Ascending aorta (tissue), 2 donors: ENCODE measurements at regions not wholly inside any gene's neighbourhood (a gene's known extent, or its start where the extent isn't known, plus 50 kb on each side); places are given as distances from the start of the nearest gene placed in this dataset.

Source experiments
- DNase-seq, 2 donors: peaks; one replicate each; pipeline ENCODE4 v3.0.0-alpha.2; 2019; ENCODE audit warnings: low spot score in 2 of 2
- H3K27ac ChIP-seq, 2 donors: fragments of 200-600 bp; sonication (generic); one replicate each; pipeline ENCODE4 v1.5.1; 2016 to 2017; ENCODE audit warnings: mild to moderate bottlenecking in 1 of 2
- H3K27me3 ChIP-seq: fragments of 200-600 bp; sonication (generic); one replicate; pipeline ENCODE4 v1.5.1; 2017
- H3K36me3 ChIP-seq, 2 donors: fragments of 200-600 bp; sonication (generic); one replicate each; pipeline ENCODE4 v1.5.1; 2016
- H3K4me1 ChIP-seq, 2 donors: fragments of 200-600 bp; sonication (generic); one replicate each; pipeline ENCODE4 v1.5.1; 2016 to 2017; ENCODE audit warnings: mild to moderate bottlenecking in 1 of 2
- H3K4me3 ChIP-seq, 2 donors: fragments of 200-600 bp; sonication (generic); one replicate each; pipeline ENCODE4 v1.5.1; 2016 to 2017; ENCODE audit warnings: mild to moderate bottlenecking in 1 of 2
- H3K9me3 ChIP-seq, 2 donors: fragments of 200-600 bp; sonication (generic); one replicate each; pipeline ENCODE4 v1.5.1; 2016
- intact Hi-C: fragments of 100-400 bp; cut with DNase I; formaldehyde crosslinking; loops from one replicate; pipeline ENCODE4 v1.15.1; 2023
- TF ChIP-seq, protein P1 (sequence below), 3 experiments: fragments of 200-600 bp in 2 of 3; fragments of 450-650 bp in 1 of 3; sonication (generic) in 2 of 3; IDR thresholded peaks; one replicate each; pipeline ENCODE4 v1.5.1; 2016 to 2019; ENCODE audit warnings: antibody characterized with exemption in 3 of 3, mild to moderate bottlenecking in 1 of 3, moderate library complexity in 1 of 3

GRCh38 chr5:30604648-30605262, 588.7 kb upstream of the CDH6 start:
- TF ChIP-seq, protein P1, sequence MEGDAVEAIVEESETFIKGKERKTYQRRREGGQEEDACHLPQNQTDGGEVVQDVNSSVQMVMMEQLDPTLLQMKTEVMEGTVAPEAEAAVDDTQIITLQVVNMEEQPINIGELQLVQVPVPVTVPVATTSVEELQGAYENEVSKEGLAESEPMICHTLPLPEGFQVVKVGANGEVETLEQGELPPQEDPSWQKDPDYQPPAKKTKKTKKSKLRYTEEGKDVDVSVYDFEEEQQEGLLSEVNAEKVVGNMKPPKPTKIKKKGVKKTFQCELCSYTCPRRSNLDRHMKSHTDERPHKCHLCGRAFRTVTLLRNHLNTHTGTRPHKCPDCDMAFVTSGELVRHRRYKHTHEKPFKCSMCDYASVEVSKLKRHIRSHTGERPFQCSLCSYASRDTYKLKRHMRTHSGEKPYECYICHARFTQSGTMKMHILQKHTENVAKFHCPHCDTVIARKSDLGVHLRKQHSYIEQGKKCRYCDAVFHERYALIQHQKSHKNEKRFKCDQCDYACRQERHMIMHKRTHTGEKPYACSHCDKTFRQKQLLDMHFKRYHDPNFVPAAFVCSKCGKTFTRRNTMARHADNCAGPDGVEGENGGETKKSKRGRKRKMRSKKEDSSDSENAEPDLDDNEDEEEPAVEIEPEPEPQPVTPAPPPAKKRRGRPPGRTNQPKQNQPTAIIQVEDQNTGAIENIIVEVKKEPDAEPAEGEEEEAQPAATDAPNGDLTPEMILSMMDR (IDR thresholded peaks at IDR 0.05) = no peak
- H3K4me3 ChIP-seq = no peak overlapping the region
- no peak for DNase-seq
- no peaks in the 10 kb centered on the region for H3K36me3 ChIP-seq
- H3K4me1 ChIP-seq = no peaks in the 10 kb centered on the region
- intact Hi-C loops = no loop called here
- H3K27ac ChIP-seq = no peak overlapping the region
- no peaks in the 10 kb centered on the region for H3K9me3 ChIP-seq
- no peaks in the 10 kb centered on the region for H3K27me3 ChIP-seq

DNA sequence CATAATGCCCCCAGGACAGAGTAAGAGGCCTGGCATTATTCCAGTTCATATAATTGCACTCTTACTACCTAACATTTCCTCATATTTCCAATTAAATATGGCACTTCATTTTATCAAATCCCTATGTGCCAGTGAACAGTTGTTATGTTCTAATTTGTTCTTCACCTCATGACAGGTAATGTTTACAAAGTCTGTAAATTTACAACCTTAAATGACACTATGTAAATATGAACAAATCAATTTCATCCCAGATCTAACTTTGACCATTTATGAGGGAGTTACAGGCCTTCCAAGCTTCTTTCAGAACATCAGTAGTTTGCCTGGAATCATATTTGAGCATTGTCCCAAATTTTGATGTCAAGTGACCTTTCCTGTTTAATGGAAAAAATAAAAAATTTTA, 592.6 kb upstream of the CDH6 start:
- Histone ChIP-seq H3K27ac (no peak overlapping the region), H3K27me3 (no peaks in the 10 kb centered on the region), H3K36me3 (no peaks in the 10 kb centered on the region), H3K4me3 (no peak overlapping the region), H3K4me1 (no peaks in the 10 kb centered on the region), H3K9me3 (no peaks in the 10 kb centered on the region)
- DNase-seq = no peak
- intact Hi-C loops = no loop called here
- TF ChIP-seq, protein P1 (IDR thresholded peaks at IDR 0.05) = no peak

GRCh38 chr5:30596495-30597064, 596.9 kb upstream of the CDH6 start:
- TF ChIP-seq, protein P1 (IDR thresholded peaks at IDR 0.05) = no peak
- Histone ChIP-seq H3K9me3 (no peaks in the 10 kb centered on the region), H3K27ac (no peak overlapping the region), H3K4me3 (no peak overlapping the region), H3K27me3 (no peaks in the 10 kb centered on the region), H3K36me3 (no peaks in the 10 kb centered on the region), H3K4me1 (no peaks in the 10 kb centered on the region)
- DNase-seq = no peak
- intact Hi-C loops = no loop called here

GRCh38 chr5:30594331-30594730, 599.2 kb upstream of the CDH6 start:
- Histone ChIP-seq H3K27me3 (no peaks in the 10 kb centered on the region), H3K9me3 (no peaks in the 10 kb centered on the region), H3K4me3 (no peak overlapping the region), H3K36me3 (no peaks in the 10 kb centered on the region), H3K4me1 (no peaks in the 10 kb centered on the region), H3K27ac (no peak overlapping the region)
- intact Hi-C loops = no loop called here
- no peak for DNase-seq
- TF ChIP-seq, protein P1 (IDR thresholded peaks at IDR 0.05) = no peak

DNA sequence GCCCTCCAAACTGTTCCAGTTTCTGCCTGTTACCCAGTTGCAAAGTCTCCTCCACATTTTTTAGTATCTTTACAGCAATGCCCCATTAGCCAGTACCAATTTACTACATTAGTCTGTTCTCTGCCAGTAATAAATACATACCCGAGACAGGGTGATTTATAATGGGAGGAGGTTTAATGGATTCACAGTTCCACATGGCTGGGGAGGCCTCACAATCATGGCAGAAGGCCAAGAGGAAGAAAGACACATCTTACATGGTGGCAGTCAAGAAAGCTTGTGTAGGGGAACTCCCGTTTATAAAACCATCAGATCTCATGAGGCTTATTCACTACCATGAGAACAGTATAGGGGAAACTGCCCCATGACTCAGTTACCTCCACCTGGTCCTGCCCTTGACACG, 600.7 kb upstream of the CDH6 start:
- TF ChIP-seq, protein P1 (IDR thresholded peaks at IDR 0.05) = no peak
- H3K27me3 ChIP-seq = no peaks in the 10 kb centered on the region
- no peak overlapping the region for H3K27ac ChIP-seq
- no peak overlapping the region for H3K4me3 ChIP-seq
- intact Hi-C loops = no loop called here
- no peaks in the 10 kb centered on the region for H3K36me3 ChIP-seq
- DNase-seq = no peak
- no peaks in the 10 kb centered on the region for H3K9me3 ChIP-seq
- H3K4me1 ChIP-seq = no peaks in the 10 kb centered on the region
